ENCODE measurements at regions not wholly inside any gene's neighbourhood (a gene's known extent, or its start where the extent isn't known, plus 50 kb on each side); places are given as distances from the start of the nearest gene placed in this dataset.

GRCh38 chr4:32864713-32865351, 2144.7 kb downstream of the PCDH7 start:
- TF ChIP-seq, protein P1, sequence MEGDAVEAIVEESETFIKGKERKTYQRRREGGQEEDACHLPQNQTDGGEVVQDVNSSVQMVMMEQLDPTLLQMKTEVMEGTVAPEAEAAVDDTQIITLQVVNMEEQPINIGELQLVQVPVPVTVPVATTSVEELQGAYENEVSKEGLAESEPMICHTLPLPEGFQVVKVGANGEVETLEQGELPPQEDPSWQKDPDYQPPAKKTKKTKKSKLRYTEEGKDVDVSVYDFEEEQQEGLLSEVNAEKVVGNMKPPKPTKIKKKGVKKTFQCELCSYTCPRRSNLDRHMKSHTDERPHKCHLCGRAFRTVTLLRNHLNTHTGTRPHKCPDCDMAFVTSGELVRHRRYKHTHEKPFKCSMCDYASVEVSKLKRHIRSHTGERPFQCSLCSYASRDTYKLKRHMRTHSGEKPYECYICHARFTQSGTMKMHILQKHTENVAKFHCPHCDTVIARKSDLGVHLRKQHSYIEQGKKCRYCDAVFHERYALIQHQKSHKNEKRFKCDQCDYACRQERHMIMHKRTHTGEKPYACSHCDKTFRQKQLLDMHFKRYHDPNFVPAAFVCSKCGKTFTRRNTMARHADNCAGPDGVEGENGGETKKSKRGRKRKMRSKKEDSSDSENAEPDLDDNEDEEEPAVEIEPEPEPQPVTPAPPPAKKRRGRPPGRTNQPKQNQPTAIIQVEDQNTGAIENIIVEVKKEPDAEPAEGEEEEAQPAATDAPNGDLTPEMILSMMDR (IDR thresholded peaks at IDR 0.05): no peak
- TF ChIP-seq POLR2A (IDR thresholded peaks at IDR 0.05) (no peak), EP300 (IDR thresholded peaks at IDR 0.05) (no peak)
